HG03103 (cell line): ENCODE measurements at regions not wholly inside any gene's neighbourhood (a gene's known extent, or its start where the extent isn't known, plus 50 kb on each side); places are given as distances from the start of the nearest gene placed in this dataset.

ENCODE experiments used
- ATAC-seq: cut with Tn5 transposase; IDR thresholded peaks from one replicate; pipeline ENCODE4 v1.9.1; 2021; ENCODE audit warnings: low read depth; ENCODE audit not compliant: unreplicated experiment

GRCh38 chr16:16865374-16865773, 486.4 kb downstream of the NPIPA7 start:
- ATAC-seq: no peak

- ATAC-seq: no peak
These were observed 489.0 kb downstream of the NPIPA7 start for GRCh38 chr16:16867973-16868372.

GRCh38 chr16:16868727-16869126, 489.8 kb downstream of the NPIPA7 start:
- ATAC-seq: no peak

GRCh38 chr16:16869746-16870145, 490.8 kb downstream of the NPIPA7 start:
- no peak for ATAC-seq

- no peak for ATAC-seq
These were observed 492.3 kb downstream of the NPIPA7 start for GRCh38 chr16:16871196-16871595.

- no peak for ATAC-seq
These were observed 498.1 kb downstream of the NPIPA7 start for GRCh38 chr16:16877061-16877460.

- ATAC-seq: no peak
These were observed 500.8 kb downstream of the NPIPA7 start for GRCh38 chr16:16879567-16880251.

- ATAC-seq: no peak
These were observed 502.9 kb downstream of the NPIPA7 start for GRCh38 chr16:16881814-16882213.

- no peak for ATAC-seq
These were observed 503.8 kb downstream of the NPIPA7 start for GRCh38 chr16:16882766-16883165.

GRCh38 chr16:16884451-16884850, 505.5 kb downstream of the NPIPA7 start:
- no peak for ATAC-seq

GRCh38 chr16:16887193-16887592, 508.3 kb downstream of the NPIPA7 start:
- ATAC-seq: no peak

- no peak for ATAC-seq
These were observed 512.0 kb downstream of the NPIPA7 start for GRCh38 chr16:16890964-16891363.

GRCh38 chr16:16904601-16905000, 525.7 kb downstream of the NPIPA7 start:
- ATAC-seq: no peak

GRCh38 chr16:16905850-16906249, 526.9 kb downstream of the NPIPA7 start:
- ATAC-seq: no peak

- ATAC-seq: no peak
These were observed 528.1 kb downstream of the NPIPA7 start for GRCh38 chr16:16907089-16907488.

GRCh38 chr16:16908077-16908476, 529.1 kb downstream of the NPIPA7 start:
- ATAC-seq: no peak

- no peak for ATAC-seq
These were observed 530.2 kb downstream of the NPIPA7 start for GRCh38 chr16:16909126-16909525.

- ATAC-seq: no peak
These were observed 531.7 kb downstream of the NPIPA7 start for GRCh38 chr16:16910666-16911065.

- ATAC-seq: no peak
These were observed 536.8 kb downstream of the NPIPA7 start for GRCh38 chr16:16915771-16916170.

GRCh38 chr16:16917191-16917785, 538.3 kb downstream of the NPIPA7 start:
- no peak for ATAC-seq

- no peak for ATAC-seq
These were observed 544.5 kb downstream of the NPIPA7 start for GRCh38 chr16:16923479-16923878.

GRCh38 chr16:16924613-16925012, 545.7 kb downstream of the NPIPA7 start:
- ATAC-seq: no peak
